ENCODE measurements at regions not wholly inside any gene's neighbourhood (a gene's known extent, or its start where the extent isn't known, plus 50 kb on each side); places are given as distances from the start of the nearest gene placed in this dataset.

DNA sequence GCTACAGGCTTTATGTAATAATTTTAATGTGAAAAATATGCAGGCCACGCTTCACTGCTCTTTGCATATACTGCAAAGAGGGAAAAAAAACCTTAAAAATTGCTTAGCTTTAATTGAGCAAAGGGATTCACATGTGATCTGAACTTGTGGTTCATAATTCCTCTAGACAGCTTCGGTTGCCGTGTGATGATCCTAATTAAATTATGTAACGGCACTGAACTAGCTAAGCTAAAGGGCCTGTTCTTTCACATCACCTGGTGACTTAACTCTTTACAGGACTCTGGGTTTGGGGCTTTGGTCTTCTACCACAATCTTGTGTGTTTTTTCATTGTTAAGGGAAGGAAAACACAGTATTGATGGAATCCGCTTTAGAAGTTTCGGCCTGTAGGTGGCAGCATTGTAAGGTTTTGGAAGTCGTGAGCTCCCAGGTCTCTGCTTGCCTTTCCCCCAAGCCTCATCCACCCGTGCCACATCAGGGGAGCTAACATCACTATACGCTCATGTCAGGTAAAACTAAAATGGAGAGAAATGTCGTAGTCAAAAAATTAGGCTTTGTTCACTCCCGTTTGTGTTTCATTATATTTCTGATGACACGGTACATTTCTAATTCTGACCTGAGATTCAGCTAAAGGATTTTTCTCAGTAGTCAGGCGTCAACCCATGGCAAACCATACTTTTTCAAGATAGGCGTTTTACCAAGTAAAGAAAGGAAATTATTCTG, 205.6 kb upstream of the DPH6 start:
- no peaks in the 10 kb centered on the region for H3K4me1 ChIP-seq (replicated peaks; ENCODE audit: insufficient read depth)
- no peaks in the 10 kb centered on the region for H3K9me2 ChIP-seq (ENCODE audit: insufficient read depth)
- H3K79me2 ChIP-seq (ENCODE audit: low read depth): no peaks in the 10 kb centered on the region
- DNase-seq: peak in 1 of 2 experiments; percentile 54
- no TSS peak for BruUV-seq (replicated peaks)
- H3K9me3 ChIP-seq (ENCODE audit: insufficient read depth, low read depth): no peaks in the 10 kb centered on the region
- TF ChIP-seq, protein P1, sequence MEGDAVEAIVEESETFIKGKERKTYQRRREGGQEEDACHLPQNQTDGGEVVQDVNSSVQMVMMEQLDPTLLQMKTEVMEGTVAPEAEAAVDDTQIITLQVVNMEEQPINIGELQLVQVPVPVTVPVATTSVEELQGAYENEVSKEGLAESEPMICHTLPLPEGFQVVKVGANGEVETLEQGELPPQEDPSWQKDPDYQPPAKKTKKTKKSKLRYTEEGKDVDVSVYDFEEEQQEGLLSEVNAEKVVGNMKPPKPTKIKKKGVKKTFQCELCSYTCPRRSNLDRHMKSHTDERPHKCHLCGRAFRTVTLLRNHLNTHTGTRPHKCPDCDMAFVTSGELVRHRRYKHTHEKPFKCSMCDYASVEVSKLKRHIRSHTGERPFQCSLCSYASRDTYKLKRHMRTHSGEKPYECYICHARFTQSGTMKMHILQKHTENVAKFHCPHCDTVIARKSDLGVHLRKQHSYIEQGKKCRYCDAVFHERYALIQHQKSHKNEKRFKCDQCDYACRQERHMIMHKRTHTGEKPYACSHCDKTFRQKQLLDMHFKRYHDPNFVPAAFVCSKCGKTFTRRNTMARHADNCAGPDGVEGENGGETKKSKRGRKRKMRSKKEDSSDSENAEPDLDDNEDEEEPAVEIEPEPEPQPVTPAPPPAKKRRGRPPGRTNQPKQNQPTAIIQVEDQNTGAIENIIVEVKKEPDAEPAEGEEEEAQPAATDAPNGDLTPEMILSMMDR (conservative IDR thresholded peaks at IDR 0.05): peak; percentile 71
- no peak for TF ChIP-seq EZH2 (IDR thresholded peaks at IDR 0.05; ENCODE audit: low read depth)
- no peaks in the 10 kb centered on the region for H3F3A ChIP-seq (ENCODE audit: insufficient read depth, low read depth)
- no peak overlapping the region for H2AFZ ChIP-seq
- H4K20me1 ChIP-seq (ENCODE audit: insufficient read depth): no peaks in the 10 kb centered on the region
- no peak overlapping the region for H3K4me2 ChIP-seq
- H3K4me3 ChIP-seq: no peak overlapping the region
- POLR2A ChIA-PET (ENCODE audit: unreplicated experiment): interaction anchor here (0.6 kb wide), 2 partner anchors 31 to 45 kb away, joined by 5 read pairs; no protein-coding TSS in a partner anchor
- H3K27me3 ChIP-seq (ENCODE audit: insufficient read depth, low read depth): no peaks in the 10 kb centered on the region
- no peaks in the 10 kb centered on the region for H3K36me3 ChIP-seq (ENCODE audit: low read depth)
- intact Hi-C loops (cut with micrococcal nuclease; ENCODE audit: unreplicated experiment): loop anchor here (1.0 to 10.0 kb wide), 3 partner anchors 54 to 753 kb away; no protein-coding TSS in a partner anchor
- H3K27ac ChIP-seq: no peak overlapping the region
- CTCF ChIA-PET: interaction anchor here (0.6 to 1.0 kb wide), 4 partner anchors 232 to 1509 kb away, joined by 3 to 11 read pairs (median 4); no protein-coding TSS in a partner anchor

- H2AFZ ChIP-seq: no peak overlapping the region
- no peaks in the 10 kb centered on the region for H3K36me3 ChIP-seq (ENCODE audit: low read depth)
- H3K4me1 ChIP-seq (replicated peaks; ENCODE audit: insufficient read depth): no peaks in the 10 kb centered on the region
- no peaks in the 10 kb centered on the region for H3K79me2 ChIP-seq (ENCODE audit: low read depth)
- no peak overlapping the region for H3K27ac ChIP-seq
- intact Hi-C loops (cut with micrococcal nuclease; ENCODE audit: unreplicated experiment): loop anchor here (10.0 kb wide), 1 partner anchor 753 kb away; no protein-coding TSS in a partner anchor
- ChIA-PET CTCF (no interaction called here), POLR2A (ENCODE audit: unreplicated experiment) (interaction anchor here (0.6 kb wide), 1 partner anchor 46 kb away, joined by 5 read pairs; no protein-coding TSS in a partner anchor)
- no peak for DNase-seq
- TF ChIP-seq EZH2 (IDR thresholded peaks at IDR 0.05; ENCODE audit: low read depth): no peak
- TF ChIP-seq, protein P1 (conservative IDR thresholded peaks at IDR 0.05): no peak
- H3K27me3 ChIP-seq (ENCODE audit: insufficient read depth, low read depth): no peaks in the 10 kb centered on the region
- no peaks in the 10 kb centered on the region for H4K20me1 ChIP-seq (ENCODE audit: insufficient read depth)
- BruUV-seq (replicated peaks): no TSS peak
- H3F3A ChIP-seq (ENCODE audit: insufficient read depth, low read depth): no peaks in the 10 kb centered on the region
- no peak overlapping the region for H3K4me3 ChIP-seq
- no peak overlapping the region for H3K4me2 ChIP-seq
- H3K9me3 ChIP-seq (ENCODE audit: insufficient read depth, low read depth): no peaks in the 10 kb centered on the region
- no peaks in the 10 kb centered on the region for H3K9me2 ChIP-seq (ENCODE audit: insufficient read depth)
Measured at GRCh38 chr15:35752134-35752466, 206.1 kb upstream of the DPH6 start.

GRCh38 chr15:35753486-35753885, 207.5 kb upstream of the DPH6 start:
- Histone ChIP-seq H3K4me1 (replicated peaks; ENCODE audit: insufficient read depth) (no peaks in the 10 kb centered on the region), H3K79me2 (ENCODE audit: low read depth) (no peaks in the 10 kb centered on the region), H2AFZ (no peak overlapping the region), H3F3A (ENCODE audit: insufficient read depth, low read depth) (no peaks in the 10 kb centered on the region), H3K9me2 (ENCODE audit: insufficient read depth) (no peaks in the 10 kb centered on the region), H3K4me3 (no peak overlapping the region), H4K20me1 (ENCODE audit: insufficient read depth) (no peaks in the 10 kb centered on the region), H3K27ac (no peak overlapping the region), H3K4me2 (no peak overlapping the region), H3K27me3 (ENCODE audit: insufficient read depth, low read depth) (no peaks in the 10 kb centered on the region), H3K9me3 (ENCODE audit: insufficient read depth, low read depth) (no peaks in the 10 kb centered on the region), H3K36me3 (ENCODE audit: low read depth) (no peaks in the 10 kb centered on the region)
- CTCF ChIA-PET: no interaction called here
- POLR2A ChIA-PET (ENCODE audit: unreplicated experiment): interaction anchor here (0.5 kb wide), 1 partner anchor 173 kb away, joined by 3 read pairs; no protein-coding TSS in a partner anchor
- DNase-seq: no peak
- BruUV-seq (replicated peaks): no TSS peak
- TF ChIP-seq, protein P1 (conservative IDR thresholded peaks at IDR 0.05): no peak
- TF ChIP-seq EZH2 (IDR thresholded peaks at IDR 0.05; ENCODE audit: low read depth): no peak
- intact Hi-C loops (cut with micrococcal nuclease; ENCODE audit: unreplicated experiment): loop anchor here (10.0 kb wide), 1 partner anchor 751 kb away; no protein-coding TSS in a partner anchor

Data from PC-9 (cell line).